ENCODE measurements at regions not wholly inside any gene's neighbourhood (a gene's known extent, or its start where the extent isn't known, plus 50 kb on each side); places are given as distances from the start of the nearest gene placed in this dataset.

- Mint-ChIP-seq H3K9me3 (peaks cover 0 to 2% (median 0%) of the 10 kb centered on the region in 9 donors), H3K36me3 (no peaks in the 10 kb centered on the region), H3K4me1 (peaks cover 6 to 37% (median 11%) of the 10 kb centered on the region in 4 donors), H3K27me3 (no peaks in the 10 kb centered on the region), H3K4me3 (no peak overlapping the region), H3K27ac (peak overlapping the region in 1 of 10 donors; percentile 41)
- DNase-seq (no peak), ATAC-seq (no peak)
- POLR2A ChIA-PET, result no interaction called here
These were observed 69.7 kb upstream of the SLC38A2 start for GRCh38 chr12:46442239-46442638.

GRCh38 chr12:46439793-46440511 lies 67.4 kb upstream of the SLC38A2 start:
- peaks cover 0 to 2% (median 0%) of the 10 kb centered on the region in 9 donors for H3K9me3 Mint-ChIP-seq
- H3K27me3 Mint-ChIP-seq, result no peaks in the 10 kb centered on the region
- H3K4me3 Mint-ChIP-seq, result no peak overlapping the region
- POLR2A ChIA-PET, result no interaction called here
- ATAC-seq (no peak), DNase-seq (no peak)
- no peak overlapping the region for H3K27ac Mint-ChIP-seq
- H3K36me3 Mint-ChIP-seq, result no peaks in the 10 kb centered on the region
- peaks cover 0 to 27% (median 4%) of the 10 kb centered on the region in 4 donors for H3K4me1 Mint-ChIP-seq

DNA sequence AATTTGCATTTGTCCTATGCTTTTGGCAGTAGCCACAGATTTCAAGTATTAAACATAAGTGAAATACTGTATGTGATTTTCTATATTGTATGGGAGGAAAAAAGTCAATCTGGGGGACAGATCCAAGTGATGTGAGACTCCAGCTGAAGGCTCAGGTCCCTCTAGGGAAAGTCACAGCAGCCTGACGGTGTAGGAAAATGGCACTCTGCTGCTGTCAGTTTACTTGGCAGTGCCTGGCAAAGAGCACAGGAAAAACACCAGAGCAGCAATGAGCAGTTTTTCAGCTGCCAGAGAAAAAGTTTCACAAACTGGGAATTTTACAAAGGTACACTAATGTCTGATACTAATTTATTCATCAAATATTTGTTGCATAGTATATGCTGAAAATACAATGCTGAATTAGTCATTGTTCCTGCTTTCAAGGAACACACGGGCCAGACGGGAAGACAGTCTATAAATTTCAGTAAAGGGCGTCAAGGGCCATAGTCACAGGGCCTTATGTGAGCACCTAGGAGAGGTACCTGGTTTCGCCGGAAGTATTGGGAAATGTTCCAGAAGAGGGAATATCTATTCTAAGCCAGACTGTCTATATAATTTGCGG lies 66.2 kb upstream of the SLC38A2 start:
- H3K4me1 Mint-ChIP-seq, result peaks cover 0 to 20% (median 3%) of the 10 kb centered on the region in 4 donors
- peaks cover 0 to 2% (median 0%) of the 10 kb centered on the region in 9 donors for H3K9me3 Mint-ChIP-seq
- POLR2A ChIA-PET, result no interaction called here
- H3K4me3 Mint-ChIP-seq, result no peak overlapping the region
- ATAC-seq (no peak), DNase-seq (no peak)
- H3K27ac Mint-ChIP-seq, result no peak overlapping the region
- no peaks in the 10 kb centered on the region for H3K27me3 Mint-ChIP-seq
- H3K36me3 Mint-ChIP-seq, result no peaks in the 10 kb centered on the region

GRCh38 chr12:46438256-46438655 lies 65.7 kb upstream of the SLC38A2 start:
- Mint-ChIP-seq H3K4me1 (peaks cover 0 to 15% (median 4%) of the 10 kb centered on the region in 4 donors), H3K4me3 (no peak overlapping the region), H3K27me3 (no peaks in the 10 kb centered on the region), H3K27ac (no peak overlapping the region), H3K9me3 (peaks cover 0 to 2% (median 0%) of the 10 kb centered on the region in 9 donors), H3K36me3 (no peaks in the 10 kb centered on the region)
- ATAC-seq, result no peak
- POLR2A ChIA-PET, result no interaction called here
- no peak for DNase-seq

GRCh38 chr12:46437469-46437868 lies 64.9 kb upstream of the SLC38A2 start:
- no peak overlapping the region for H3K4me3 Mint-ChIP-seq

DNA sequence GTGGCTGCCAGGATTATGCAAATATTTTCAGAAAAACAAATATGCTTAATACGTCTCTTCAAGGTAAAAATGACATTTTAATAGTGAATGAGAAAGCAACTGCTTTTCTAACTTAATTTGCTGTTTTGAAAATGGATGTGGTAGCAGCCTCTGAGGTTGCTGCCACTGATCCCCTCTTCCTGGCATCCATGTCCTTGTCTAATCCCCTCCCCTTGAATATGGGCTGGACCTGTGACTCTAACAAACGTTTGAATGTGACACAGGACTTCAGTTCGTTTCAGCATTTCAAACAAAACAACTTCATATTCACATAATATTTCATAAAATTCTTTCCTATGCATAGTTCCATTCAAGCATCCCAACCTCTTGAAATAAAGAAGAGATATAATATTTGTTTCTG lies 64.2 kb upstream of the SLC38A2 start:
- H3K27me3 Mint-ChIP-seq, result no peaks in the 10 kb centered on the region
- no peak overlapping the region for H3K27ac Mint-ChIP-seq
- H3K4me1 Mint-ChIP-seq, result peaks cover 0 to 13% (median 4%) of the 10 kb centered on the region in 4 donors
- peaks cover 0 to 2% (median 0%) of the 10 kb centered on the region in 9 donors for H3K9me3 Mint-ChIP-seq
- no peak overlapping the region for H3K4me3 Mint-ChIP-seq
- ATAC-seq, result no peak
- POLR2A ChIA-PET, result no interaction called here
- DNase-seq, result no peak
- H3K36me3 Mint-ChIP-seq, result peaks cover 0 to 2% (median 0%) of the 10 kb centered on the region in 3 donors

More at GRCh38 chr12:46437469-46437868, 64.9 kb upstream of the SLC38A2 start:
- Mint-ChIP-seq H3K36me3 (no peaks in the 10 kb centered on the region), H3K27ac (no peak overlapping the region), H3K9me3 (peaks cover 0 to 2% (median 0%) of the 10 kb centered on the region in 9 donors), H3K4me1 (peaks cover 0 to 13% (median 4%) of the 10 kb centered on the region in 4 donors), H3K27me3 (no peaks in the 10 kb centered on the region)
- DNase-seq, result no peak
- POLR2A ChIA-PET, result no interaction called here
- ATAC-seq, result no peak

GRCh38 chr12:46435625-46436024 lies 63.1 kb upstream of the SLC38A2 start:
- H3K36me3 Mint-ChIP-seq, result peaks cover 0 to 2% (median 0%) of the 10 kb centered on the region in 3 donors
- H3K4me1 Mint-ChIP-seq, result peaks cover 2 to 7% (median 7%) of the 10 kb centered on the region in 4 donors
- DNase-seq (no peak), ATAC-seq (no peak)
- H3K4me3 Mint-ChIP-seq, result no peak overlapping the region
- no peak overlapping the region for H3K27ac Mint-ChIP-seq
- H3K27me3 Mint-ChIP-seq, result no peaks in the 10 kb centered on the region
- H3K9me3 Mint-ChIP-seq, result peaks cover 0 to 2% (median 0%) of the 10 kb centered on the region in 9 donors
- POLR2A ChIA-PET, result interaction anchor here (0.6 kb wide), 1 partner anchor 20 kb away, joined by 4 read pairs; no protein-coding TSS in a partner anchor

- no peak for ATAC-seq
- H3K27me3 Mint-ChIP-seq, result no peaks in the 10 kb centered on the region
- H3K9me3 Mint-ChIP-seq, result peaks cover 0 to 2% (median 0%) of the 10 kb centered on the region in 9 donors
- no peak overlapping the region for H3K27ac Mint-ChIP-seq
- H3K36me3 Mint-ChIP-seq, result peaks cover 0 to 2% (median 0%) of the 10 kb centered on the region in 3 donors
- H3K4me3 Mint-ChIP-seq, result no peak overlapping the region
- POLR2A ChIA-PET, result interaction anchor here (0.6 kb wide), 1 partner anchor 20 kb away, joined by 4 read pairs; no protein-coding TSS in a partner anchor
- peaks cover 7 to 12% (median 8%) of the 10 kb centered on the region in 4 donors for H3K4me1 Mint-ChIP-seq
- DNase-seq, result no peak
These were observed 62.5 kb upstream of the SLC38A2 start for GRCh38 chr12:46435029-46435428.

DNA sequence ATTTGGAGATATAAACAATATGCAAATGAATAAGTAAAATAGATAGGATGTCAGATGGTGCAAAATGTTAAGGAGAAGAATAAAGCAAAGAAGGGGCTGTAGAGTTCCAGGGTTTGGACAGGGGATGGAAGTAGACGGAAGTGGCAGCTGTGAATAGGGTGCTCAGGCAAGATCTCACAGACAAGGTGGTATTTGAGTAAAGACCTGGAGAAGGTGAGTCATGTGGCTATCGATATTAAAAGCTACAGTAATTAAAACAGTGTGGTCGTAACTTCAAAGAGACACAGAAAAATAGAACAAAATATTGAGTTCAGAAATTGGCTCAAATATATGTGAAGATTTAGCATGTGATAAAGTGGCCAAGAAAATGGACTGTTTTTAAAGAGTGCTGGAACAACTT lies 61.3 kb upstream of the SLC38A2 start:
- H3K36me3 Mint-ChIP-seq, result peaks cover 0 to 2% (median 0%) of the 10 kb centered on the region in 3 donors
- ATAC-seq, result no peak
- H3K27ac Mint-ChIP-seq, result peak overlapping the region in 2 of 10 donors; percentile 32 to 35
- no peaks in the 10 kb centered on the region for H3K9me3 Mint-ChIP-seq
- H3K4me3 Mint-ChIP-seq, result no peak overlapping the region
- peaks cover 8 to 21% (median 9%) of the 10 kb centered on the region in 4 donors for H3K4me1 Mint-ChIP-seq
- POLR2A ChIA-PET, result no interaction called here
- no peaks in the 10 kb centered on the region for H3K27me3 Mint-ChIP-seq
- no peak for DNase-seq

GRCh38 chr12:46432325-46432724 lies 59.8 kb upstream of the SLC38A2 start:
- Mint-ChIP-seq H3K27ac (peak overlapping the region in 3 of 10 donors; percentile 30 to 49 (median 38)), H3K27me3 (no peaks in the 10 kb centered on the region), H3K36me3 (peaks cover 0 to 4% (median 2%) of the 10 kb centered on the region in 3 donors), H3K9me3 (peaks cover 0 to 3% (median 0%) of the 10 kb centered on the region in 9 donors), H3K4me1 (peaks cover 6 to 21% (median 9%) of the 10 kb centered on the region in 4 donors), H3K4me3 (no peak overlapping the region)
- no peak for DNase-seq
- POLR2A ChIA-PET, result no interaction called here
- ATAC-seq, result no peak

- peak; percentile 88 to 90 for ATAC-seq
- peak overlapping the region in 3 of 10 donors; percentile 31 to 73 (median 45) for H3K4me3 Mint-ChIP-seq
These were observed 57.9 kb upstream of the SLC38A2 start for GRCh38 chr12:46430340-46430948.

More at GRCh38 chr12:46430340-46430948, 57.9 kb upstream of the SLC38A2 start:
- Mint-ChIP-seq H3K9me3 (peaks cover 0 to 19% (median 6%) of the 10 kb centered on the region in 9 donors), H3K4me1 (peaks cover 8 to 21% (median 9%) of the 10 kb centered on the region in 4 donors), H3K36me3 (peaks cover 5 to 11% (median 8%) of the 10 kb centered on the region in 3 donors), H3K27me3 (no peaks in the 10 kb centered on the region), H3K27ac (peak overlapping the region in 6 of 10 donors; percentile 60 to 92 (median 79))
- peak in 2 of 10 donors; percentile 26 to 42 for DNase-seq
- POLR2A ChIA-PET, result interaction anchor here (0.7 kb wide), 1 partner anchor 60 kb away, joined by 7 read pairs; no protein-coding TSS in a partner anchor

All from naive thymus-derived CD8-positive, alpha-beta T cell (primary cell).